ENCODE measurements at regions not wholly inside any gene's neighbourhood (a gene's known extent, or its start where the extent isn't known, plus 50 kb on each side); places are given as distances from the start of the nearest gene placed in this dataset.

DNA sequence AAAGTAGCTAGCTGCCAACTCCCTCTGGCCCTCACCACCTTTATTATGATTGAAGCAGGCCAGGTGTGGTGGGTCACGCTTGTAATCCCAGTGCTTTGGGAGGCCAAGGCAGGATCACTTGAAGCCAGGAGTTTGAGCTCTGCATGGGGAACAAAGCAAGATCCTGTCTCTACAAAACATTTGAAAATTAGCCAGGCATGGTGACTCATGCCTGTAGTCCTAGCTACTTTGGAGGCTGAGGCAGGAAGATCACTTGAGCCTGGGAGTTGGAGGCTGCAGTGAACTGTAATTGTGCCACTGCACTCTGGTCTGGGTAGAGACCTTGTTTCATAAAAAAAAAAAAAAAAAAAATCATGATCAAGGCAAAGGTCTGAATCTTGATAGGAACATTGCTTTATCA, 467.0 kb upstream of the DIPK2B start:
- no peak for TF ChIP-seq CTCF (IDR thresholded peaks at IDR 0.05)
- TF ChIP-seq POLR2A (IDR thresholded peaks at IDR 0.05), result no peak
